Panc1 (cell line): ENCODE measurements at regions not wholly inside any gene's neighbourhood (a gene's known extent, or its start where the extent isn't known, plus 50 kb on each side); places are given as distances from the start of the nearest gene placed in this dataset.

Experiments used
- ATAC-seq: fragments of 200-7000 bp; cut with Tn5 transposase; 2 replicates; pipeline ENCODE4 v1.9.1; 2020; ENCODE audit warnings: mild to moderate bottlenecking, moderate library complexity
- BruUV-seq: library from RNA; stranded (reverse); fragments of 400-500 nt; replicated peaks from 2 replicates; lab custom pipeline; 2021; lab: Mats Ljungman, UMichigan
- CTCF ChIA-PET: fragments of 300-600 bp; sonication (Branson Sonifier 250); formaldehyde crosslinking; loops from one replicate; lab custom pipeline; 2022; ENCODE audit warnings: antibody characterized with exemption; lab: Charles Lee
- POLR2A ChIA-PET: fragments of 300-600 bp; sonication (Branson Sonifier 250); formaldehyde crosslinking; loops from one replicate; lab custom pipeline; 2022; ENCODE audit warnings: antibody characterized with exemption; lab: Charles Lee
- DNase-seq: peaks from one replicate; pipeline ENCODE4 v3.0.0-alpha.2; 2010; ENCODE audit warnings: low read depth, low spot score
- H3K27ac ChIP-seq: 2 replicates; pipeline ENCODE4 v1.5.1; 2011; ENCODE audit warnings: mild to moderate bottlenecking, low read length, inconsistent platforms
- H3K27me3 ChIP-seq: fragments of 200-500 bp; sonication (Bioruptor generic); 2 replicates; pipeline ENCODE4 v1.6.0; 2014; ENCODE audit warnings: low read length, inconsistent platforms; ENCODE audit not compliant: control insufficient read depth, insufficient read depth
- H3K36me3 ChIP-seq: fragments of 200-500 bp; sonication (Bioruptor generic); 2 replicates; pipeline ENCODE4 v1.5.1; 2014; ENCODE audit warnings: inconsistent platforms, mild to moderate bottlenecking, low read length, moderate library complexity; ENCODE audit not compliant: control insufficient read depth, insufficient read depth
- H3K4me1 ChIP-seq: 2 replicates; pipeline ENCODE4 v1.5.1; 2011; ENCODE audit warnings: inconsistent platforms, mild to moderate bottlenecking, low read length, moderate library complexity; ENCODE audit not compliant: control insufficient read depth, insufficient read depth
- H3K4me3 ChIP-seq, 2 experiments: 2 replicates each; pipeline ENCODE4 v1.5.1; 2011 to 2012; ENCODE audit warnings: low read depth in 2 of 2, low read length in 2 of 2, mild to moderate bottlenecking in 2 of 2, inconsistent platforms in 1 of 2, moderate library complexity in 1 of 2
- H3K9me3 ChIP-seq: fragments of 200-500 bp; sonication (Bioruptor generic); 2 replicates; pipeline ENCODE4 v1.5.1; 2014; ENCODE audit warnings: low read depth, mild to moderate bottlenecking, inconsistent platforms, low read length, moderate library complexity; ENCODE audit not compliant: control insufficient read depth, insufficient read depth
- CTCF ChIP-seq: fragments of 450-650 bp; IDR thresholded peaks from 2 replicates; pipeline ENCODE4 v1.5.1; 2017; ENCODE audit warnings: mild to moderate bottlenecking
- POLR2AphosphoS5 ChIP-seq: IDR thresholded peaks from 2 replicates; pipeline ENCODE4 v1.6.1; 2012; ENCODE audit warnings: mild to moderate bottlenecking, low read depth, low read length, moderate library complexity
- REST ChIP-seq, 2 experiments: IDR thresholded peaks; 2 replicates each; pipeline ENCODE4 v1.6.1; 2011 to 2012; ENCODE audit warnings: low read depth in 2 of 2, control low read depth in 1 of 2, low read length in 1 of 2, mild to moderate bottlenecking in 1 of 2, moderate library complexity in 1 of 2; ENCODE audit not compliant: insufficient read depth in 1 of 2
- SIN3A ChIP-seq: IDR thresholded peaks from 2 replicates; pipeline ENCODE4 v1.6.1; 2012; ENCODE audit warnings: low read depth, mild to moderate bottlenecking, low read length, moderate library complexity, borderline replicate concordance; ENCODE audit not compliant: insufficient read depth
- TCF7L2 ChIP-seq: IDR thresholded peaks from 2 replicates; pipeline ENCODE4 v1.6.1; 2011; ENCODE audit warnings: mild to moderate bottlenecking, low read depth, low read length, inconsistent platforms
- in situ Hi-C: cut with HindIII; loops from 2 replicates; pipeline ENCODE4 v1.10.0; 2016; ENCODE audit warnings: low sequenced_read_pairs, low pct_unique_long_range_greater_than_20kb
- intact Hi-C: fragments of 100-400 bp; cut with micrococcal nuclease; formaldehyde crosslinking; loops from one replicate; pipeline ENCODE4 v1.10.0; 2022; ENCODE audit not compliant: unreplicated experiment

GRCh38 chr10:93235686-93236085, 162.0 kb downstream of the CYP26A1 start:
- ChIA-PET POLR2A (no interaction called here), CTCF (no interaction called here)
- intact Hi-C loops (no loop called here), in situ Hi-C loops (no loop called here)
- no TSS peak for BruUV-seq
- Histone ChIP-seq H3K4me1 (no peaks in the 10 kb centered on the region), H3K27me3 (no peaks in the 10 kb centered on the region; the same call in 1 of the 2 replicates), H3K9me3 (no peaks in the 10 kb centered on the region), H3K36me3 (no peaks in the 10 kb centered on the region), H3K4me3 (no peak overlapping the region), H3K27ac (no peak overlapping the region)
- no peak for ATAC-seq
- TF ChIP-seq POLR2AphosphoS5: no peak
- TF ChIP-seq CTCF: no peak
- no peak for TF ChIP-seq TCF7L2
- no peak for TF ChIP-seq SIN3A
- TF ChIP-seq REST (IDR thresholded peaks at IDR 0.05; ENCODE audit: insufficient read depth in 1 of 2, low read depth in 2 of 2, low read length in 1 of 2): no peak
- DNase-seq: no peak

- intact Hi-C loops: no loop called here
- no TSS peak for BruUV-seq
- in situ Hi-C loops: no loop called here
- no peak for TF ChIP-seq CTCF
- TF ChIP-seq REST (IDR thresholded peaks at IDR 0.05; ENCODE audit: insufficient read depth in 1 of 2, low read depth in 2 of 2, low read length in 1 of 2): no peak
- no peak for TF ChIP-seq SIN3A
- no peak for TF ChIP-seq TCF7L2
- no peak for TF ChIP-seq POLR2AphosphoS5
- Histone ChIP-seq H3K4me1 (no peaks in the 10 kb centered on the region), H3K27ac (no peak overlapping the region), H3K36me3 (no peaks in the 10 kb centered on the region), H3K4me3 (no peak overlapping the region), H3K9me3 (no peaks in the 10 kb centered on the region), H3K27me3 (no peaks in the 10 kb centered on the region; the same call in 1 of the 2 replicates)
- DNase-seq (no peak), ATAC-seq (no peak)
- ChIA-PET CTCF (no interaction called here), POLR2A (no interaction called here)
These were observed 162.8 kb downstream of the CYP26A1 start for GRCh38 chr10:93236393-93237040.
